ENCODE measurements at regions not wholly inside any gene's neighbourhood (a gene's known extent, or its start where the extent isn't known, plus 50 kb on each side); places are given as distances from the start of the nearest gene placed in this dataset.
"Not testable (repeated sequence)": the region's sequence is repeated elsewhere in the genome, so short reads cannot be mapped to it uniquely, and the experiment has no call there.

DNA sequence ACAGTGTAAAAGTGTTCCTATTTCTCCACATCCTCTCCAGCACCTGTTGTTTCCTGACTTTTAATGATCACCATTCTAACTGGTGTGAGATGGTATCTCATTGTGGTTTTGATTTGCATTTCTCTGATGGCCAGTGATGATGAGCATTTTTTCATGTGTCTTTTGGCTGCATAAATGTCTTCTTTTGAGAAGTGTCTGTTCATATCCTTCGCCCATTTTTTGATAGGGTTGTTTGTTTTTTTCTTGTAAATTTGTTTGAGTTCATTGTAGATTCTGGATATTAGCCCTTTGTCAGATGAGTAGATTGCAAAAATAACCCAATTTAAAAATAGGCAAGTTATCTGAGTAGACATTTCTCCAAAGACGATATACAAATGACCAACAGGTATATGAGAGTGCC, 120.2 kb upstream of the ID2 start:
- DNase-seq = not testable (repeated sequence)

GRCh38 chr2:8563814-8564474, 117.9 kb upstream of the ID2 start:
- no peak for DNase-seq

DNA sequence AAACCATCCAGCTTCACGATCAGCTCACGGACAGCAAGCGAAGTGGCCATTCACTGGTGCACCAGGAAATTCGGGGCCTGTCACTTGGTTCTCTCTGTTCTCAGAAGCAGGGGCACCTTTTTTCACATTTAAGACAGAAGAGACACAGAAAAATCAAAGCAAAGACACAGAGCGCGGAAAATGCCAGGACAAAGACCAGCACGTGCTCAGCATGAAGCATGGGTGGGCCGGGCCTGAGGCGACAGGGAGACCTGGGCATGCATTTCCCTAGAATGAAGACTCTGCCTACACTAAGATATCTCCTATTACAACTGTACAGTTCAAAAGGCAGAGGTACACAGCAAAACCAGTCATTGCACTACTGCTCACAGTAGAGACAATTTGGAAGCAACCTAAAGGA, 117.4 kb upstream of the ID2 start:
- no peak for DNase-seq

DNA sequence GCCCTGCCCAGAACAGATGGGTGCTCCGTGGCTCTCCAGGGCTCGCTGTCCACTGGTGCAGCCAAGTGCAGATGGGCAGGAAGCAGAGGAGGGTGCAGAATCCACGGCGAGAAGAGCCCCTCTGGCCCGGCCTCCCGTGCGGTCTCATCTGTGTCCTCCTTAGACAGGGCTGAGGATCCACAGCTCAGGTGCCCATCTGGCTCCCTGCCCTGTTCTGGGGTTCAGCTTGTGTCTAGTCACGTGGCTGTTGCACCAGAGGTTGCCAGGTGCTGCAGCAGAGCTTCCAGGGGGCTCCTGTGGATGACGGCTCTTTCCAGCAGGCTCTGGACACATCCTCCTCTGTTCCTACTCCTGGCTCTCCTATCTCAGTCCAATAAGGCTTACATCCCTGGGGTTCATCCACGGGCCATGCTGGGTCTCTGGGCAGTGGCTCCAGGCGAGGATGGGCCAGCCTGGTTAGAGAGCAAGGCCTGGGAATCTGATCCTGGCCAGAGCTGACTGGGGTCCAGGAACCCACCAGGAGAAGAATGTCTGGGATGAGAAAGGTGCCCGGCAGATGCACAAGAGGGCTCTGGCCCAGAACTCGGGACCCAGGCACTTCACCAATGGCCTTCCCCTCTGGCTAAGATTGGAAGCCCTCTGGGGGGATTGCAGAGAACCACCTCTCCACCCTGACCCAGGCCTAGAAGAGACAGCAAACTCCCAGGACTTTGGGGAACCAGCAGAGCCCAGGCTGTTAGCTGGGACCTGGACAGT, 116.3 kb upstream of the ID2 start:
- no peak for DNase-seq

DNA sequence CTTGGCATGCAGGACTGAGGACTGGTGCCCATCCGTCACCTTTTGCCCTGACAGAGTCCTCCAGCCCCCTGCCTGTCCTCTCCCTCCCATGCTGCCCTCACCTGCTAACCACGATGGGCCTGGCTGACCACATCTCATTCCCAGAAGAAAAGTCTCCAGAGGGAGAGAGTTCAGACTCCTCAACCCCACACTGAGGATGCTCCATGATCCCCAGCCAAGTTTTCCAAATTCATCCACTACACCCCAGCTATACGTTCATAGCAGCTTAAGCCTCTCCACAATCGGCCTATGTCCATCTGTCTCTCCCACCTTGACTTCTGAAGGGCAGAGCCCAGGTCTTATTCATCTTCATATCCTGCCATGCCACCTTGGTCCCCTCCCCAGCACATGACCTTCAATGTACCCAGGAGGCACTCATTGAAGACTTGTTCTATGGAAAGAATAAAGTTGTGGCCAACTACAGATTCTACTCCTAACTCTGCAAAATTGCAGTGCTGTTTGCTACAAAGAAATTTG, 115.6 kb upstream of the ID2 start:
- DNase-seq = no peak

GRCh38 chr2:8566774-8567468, 114.9 kb upstream of the ID2 start:
- DNase-seq = no peak

DNA sequence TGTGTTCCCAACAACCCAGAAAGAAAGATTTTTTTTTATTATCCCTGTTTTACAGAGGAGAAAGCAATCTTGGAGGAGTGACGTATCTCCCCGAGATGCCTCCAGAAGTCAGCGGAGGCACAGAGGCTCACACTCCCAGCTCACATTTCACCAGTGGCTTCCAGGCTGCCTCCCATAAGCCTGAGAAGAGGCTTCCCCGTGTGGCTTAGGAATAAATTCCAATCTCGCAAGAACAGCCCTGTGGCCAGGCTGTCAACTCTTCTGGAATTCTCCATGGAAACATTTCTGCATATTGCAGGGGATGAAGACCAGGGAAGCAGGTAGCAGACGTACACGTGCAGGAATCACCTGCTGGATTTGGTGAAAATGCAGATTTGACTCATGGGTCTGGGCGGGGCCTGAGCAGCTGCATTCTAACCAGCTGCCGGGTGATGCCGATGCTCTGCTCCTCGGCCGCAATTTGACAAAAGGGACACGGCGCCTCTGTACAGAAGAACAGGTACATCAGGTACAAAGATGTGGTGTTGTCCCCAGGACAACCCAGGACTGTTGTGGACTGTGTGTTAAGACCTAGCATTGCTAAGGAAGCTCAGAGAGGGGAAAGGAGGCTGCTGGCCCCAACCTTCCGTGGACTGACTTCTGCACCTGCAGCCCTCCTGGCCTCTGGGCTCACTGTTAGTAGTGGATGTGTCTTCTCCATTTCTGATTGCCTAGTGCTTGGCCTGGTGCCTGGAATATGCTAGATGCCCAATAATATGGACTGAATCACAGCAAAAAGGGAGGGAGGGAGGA, 114.2 kb upstream of the ID2 start:
- DNase-seq = peak; percentile 21

DNA sequence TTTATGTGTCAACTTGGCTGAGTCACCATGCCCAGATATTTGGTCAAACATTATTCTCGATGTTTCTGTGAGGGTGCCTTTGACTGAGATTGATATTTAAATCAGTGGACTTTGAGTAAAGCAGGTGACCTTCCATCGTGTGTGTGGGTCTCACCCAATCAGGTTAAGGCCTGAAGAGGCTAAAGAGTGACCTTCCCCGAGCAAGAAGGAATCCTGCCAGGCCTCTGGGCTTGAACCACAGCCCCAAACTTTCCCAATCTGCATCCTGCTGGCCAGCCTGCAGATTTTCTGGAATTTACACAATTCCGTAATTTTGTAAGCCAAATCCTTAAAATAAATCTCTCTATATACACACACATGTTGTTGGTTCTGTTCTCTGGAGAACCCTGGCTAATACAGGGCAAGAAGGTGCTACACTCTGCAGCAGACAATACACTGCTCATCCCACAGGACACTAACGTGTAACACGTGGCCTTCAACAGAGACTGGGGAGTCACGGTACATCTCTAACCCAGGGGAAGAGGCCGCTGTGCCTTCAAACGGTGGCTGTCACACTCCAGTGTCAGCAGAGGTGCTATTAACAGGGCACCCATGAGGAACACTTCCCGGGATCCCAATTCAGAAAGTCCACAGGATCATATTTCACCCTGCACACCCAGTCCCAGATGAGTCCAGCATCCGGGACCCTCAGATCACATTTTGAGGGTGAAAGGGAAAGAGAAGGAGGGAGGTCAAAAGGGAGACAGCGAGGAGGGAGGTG, 113.1 kb upstream of the ID2 start:
- no peak for DNase-seq

- no peak for DNase-seq
These were observed 112.4 kb upstream of the ID2 start for GRCh38 chr2:8569332-8569930.

GRCh38 chr2:8570637-8571036, 111.2 kb upstream of the ID2 start:
- no peak for DNase-seq

DNA sequence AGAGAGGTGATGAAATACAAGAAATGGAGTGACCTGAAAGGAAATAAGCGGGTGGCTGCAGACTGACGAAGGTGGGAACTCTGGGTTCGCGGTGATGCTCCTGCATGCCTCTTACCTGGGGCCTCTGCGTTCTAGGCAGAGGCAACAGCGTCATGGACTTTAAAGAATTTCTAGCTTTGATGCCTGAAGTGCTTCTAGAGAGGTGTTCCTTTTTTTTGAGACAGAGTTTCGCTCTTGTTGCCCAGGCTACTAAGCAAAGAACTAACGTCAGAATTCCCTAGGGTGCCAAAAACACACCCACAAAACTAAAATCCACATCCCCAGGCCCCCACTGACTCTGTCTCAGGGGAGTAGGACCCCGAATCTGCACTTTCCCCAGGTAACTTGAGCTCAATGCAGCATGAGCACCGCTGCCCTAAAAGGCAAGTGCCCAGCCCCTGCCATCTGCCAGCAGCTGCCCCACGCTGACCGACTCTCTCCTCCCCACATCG, 110.5 kb upstream of the ID2 start:
- no peak for DNase-seq

DNA sequence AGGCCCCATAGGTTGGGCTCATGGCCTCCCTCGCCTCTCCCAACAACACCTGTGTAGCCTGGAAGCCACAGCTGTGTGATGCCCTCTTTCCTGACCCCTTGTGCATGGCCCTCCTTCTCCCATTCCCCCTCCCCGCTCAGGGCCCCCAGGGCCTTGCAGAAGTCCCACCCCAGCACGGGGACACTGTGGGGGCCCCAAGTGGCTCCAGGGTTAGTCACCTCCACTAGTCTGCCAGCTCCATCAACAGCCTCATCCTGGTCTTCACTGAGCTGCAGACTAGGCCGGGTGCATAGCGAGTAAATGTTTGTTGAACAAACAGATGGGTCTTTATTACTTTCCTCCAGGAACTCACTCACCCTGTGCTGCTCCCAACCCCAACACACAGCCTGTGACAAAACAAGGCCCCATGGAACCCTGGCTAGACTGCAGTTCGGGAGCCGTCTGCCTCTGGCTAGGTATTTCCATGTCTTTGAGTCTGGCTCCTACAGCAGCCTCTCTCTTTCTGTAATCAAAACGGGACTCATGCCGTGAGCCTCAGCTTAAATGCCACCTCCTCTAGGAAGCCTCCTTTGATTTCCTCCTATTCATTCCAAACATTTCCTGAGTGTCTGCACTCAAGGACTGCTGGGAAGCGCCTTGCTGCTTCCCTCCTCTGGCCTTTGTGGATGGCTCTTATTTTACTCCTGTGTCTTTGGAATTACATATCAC, 109.9 kb upstream of the ID2 start:
- DNase-seq = no peak

- no peak for DNase-seq
These were observed 109.1 kb upstream of the ID2 start for GRCh38 chr2:8572712-8573233.

DNA sequence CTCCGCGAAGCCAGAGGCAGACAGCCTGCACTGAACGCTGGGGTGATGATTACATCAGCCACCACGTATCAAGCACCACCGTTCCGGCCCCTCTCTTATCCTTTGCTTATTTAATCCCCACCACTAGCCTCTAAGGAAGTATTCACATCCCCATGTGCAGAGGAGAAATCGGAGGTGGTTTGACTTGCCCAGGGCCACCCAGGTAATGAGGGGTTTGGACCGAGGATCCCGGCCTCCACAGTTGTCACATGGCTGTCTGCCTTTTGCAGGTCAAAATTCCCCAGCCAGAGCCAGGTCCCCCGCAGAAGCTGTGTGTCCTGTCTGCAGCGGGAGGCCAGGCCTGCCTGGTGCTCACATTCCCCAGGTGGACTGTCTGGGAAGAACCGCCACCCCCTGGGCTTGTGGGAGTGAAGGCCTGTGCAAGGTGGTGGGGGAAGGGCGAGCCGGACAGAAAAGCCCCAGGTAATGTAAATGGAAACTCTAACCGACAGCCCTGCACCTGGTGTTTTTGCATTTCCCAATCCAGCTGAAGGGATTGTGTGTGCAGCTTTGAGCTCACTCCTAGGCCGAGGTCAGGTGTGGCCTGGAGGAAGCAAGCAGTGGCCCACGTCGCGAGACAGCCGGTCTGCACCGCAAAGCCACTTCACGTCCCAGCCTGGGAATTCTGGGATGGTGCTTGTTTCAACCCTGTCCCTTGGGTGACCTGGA, 108.5 kb upstream of the ID2 start:
- DNase-seq = no peak

DNA sequence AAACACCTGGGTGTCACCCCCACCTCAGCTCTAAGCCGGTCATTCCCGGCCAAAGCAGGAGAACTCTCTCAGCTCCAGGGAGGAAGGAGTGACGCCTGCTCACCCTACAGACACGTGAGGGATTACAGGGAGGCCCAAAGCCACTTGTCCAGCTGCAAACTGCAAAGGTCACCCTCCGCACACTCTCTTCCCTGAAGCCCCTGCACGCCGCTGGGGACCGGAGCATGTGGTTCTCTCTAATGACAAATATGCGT, 108.0 kb upstream of the ID2 start:
- no peak for DNase-seq

GRCh38 chr2:8574196-8575037, 107.4 kb upstream of the ID2 start:
- no peak for DNase-seq

DNA sequence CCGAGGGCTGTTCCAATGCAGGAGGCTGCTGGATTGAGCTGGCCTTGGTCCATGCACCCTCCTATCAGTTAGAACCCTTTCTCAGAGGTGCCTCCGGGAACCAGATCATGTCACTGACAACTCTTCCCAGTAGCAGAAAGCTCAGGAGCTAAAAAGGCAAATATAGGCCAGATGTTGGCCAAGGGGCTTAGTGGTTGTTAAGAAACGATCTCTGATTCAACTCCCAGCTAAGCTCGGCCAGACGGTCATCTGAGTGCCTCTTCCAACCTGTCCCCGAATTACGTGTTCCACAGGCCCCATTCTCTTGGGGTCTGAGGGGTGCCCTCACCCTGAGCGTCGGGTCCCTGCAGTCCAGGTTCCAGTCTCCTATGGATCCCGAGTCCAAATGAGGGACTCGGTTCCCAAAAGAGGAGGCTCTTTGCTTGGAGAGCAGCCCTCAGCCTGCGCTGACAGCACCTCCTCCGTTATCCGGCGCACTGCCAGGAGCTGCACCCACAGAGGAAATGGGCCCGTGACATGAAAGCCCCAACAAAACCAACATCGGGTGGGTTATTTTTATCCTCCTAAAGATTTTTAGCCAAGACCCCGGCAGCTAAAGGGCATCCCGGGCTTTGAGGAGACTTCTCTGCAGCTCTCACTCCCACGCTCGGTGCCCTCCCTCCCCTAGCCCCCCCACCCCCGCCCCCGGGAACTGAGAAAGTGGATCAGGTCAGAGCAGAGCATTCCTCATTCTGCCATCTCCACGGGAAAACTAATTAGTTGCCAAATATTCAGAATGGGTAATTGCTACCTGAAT, 106.6 kb upstream of the ID2 start:
- DNase-seq = no peak

DNA sequence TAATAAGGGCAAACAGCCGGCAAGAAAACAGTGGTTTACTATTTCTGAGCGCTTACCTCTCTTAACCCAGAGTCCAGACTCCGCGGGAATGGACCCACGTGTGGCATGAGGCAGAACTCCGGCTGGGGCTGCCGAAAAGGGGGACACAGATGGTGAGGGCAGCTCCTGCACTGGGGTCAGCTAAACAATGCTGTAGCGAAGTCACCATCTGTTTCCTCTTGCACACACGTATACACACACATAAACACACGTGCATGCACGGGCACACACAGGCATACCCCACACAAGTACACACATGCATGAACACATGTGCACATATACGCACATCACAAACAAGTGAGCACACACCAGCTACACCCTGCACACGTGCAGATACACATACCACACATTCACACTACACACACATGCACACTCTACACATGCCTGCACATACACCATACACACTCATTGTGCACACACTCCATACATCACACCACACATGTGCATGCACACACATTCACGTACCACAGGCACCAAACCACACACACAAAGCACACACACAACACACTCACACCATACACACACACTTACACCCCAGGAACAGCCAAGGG, 105.9 kb upstream of the ID2 start:
- no peak for DNase-seq
